HCT116 (cell line): ENCODE measurements at regions not wholly inside any gene's neighbourhood (a gene's known extent, or its start where the extent isn't known, plus 50 kb on each side); places are given as distances from the start of the nearest gene placed in this dataset.

ENCODE experiments used
- ATAC-seq: fragments of 200-7000 bp; cut with Tn5 transposase; 2 replicates; pipeline ENCODE4 v1.9.1; 2020; ENCODE audit warnings: mild to moderate bottlenecking, moderate library complexity
- BruUV-seq: library from RNA; stranded (reverse); fragments of 400-500 nt; replicated peaks from 2 replicates; lab custom pipeline; 2021; lab: Mats Ljungman, UMichigan
- CTCF ChIA-PET: fragments of 300-600 bp; sonication (Branson Sonifier 250); formaldehyde crosslinking; loops from one replicate; lab custom pipeline; 2021; ENCODE audit warnings: antibody characterized with exemption; lab: Charles Lee
- POLR2A ChIA-PET: fragments of 300-600, 350-600 bp; sonication (Branson Sonifier 250); formaldehyde crosslinking; loops from one replicate; lab custom pipeline; 2021; ENCODE audit warnings: antibody characterized with exemption; lab: Charles Lee
- RAD21 ChIA-PET, 2 experiments: fragments of 300-600 bp; sonication (Branson Sonifier 250); formaldehyde crosslinking; loops; one replicate each; lab custom pipeline; 2023; ENCODE audit warnings: low total read pairs in 2 of 2; ENCODE audit not compliant: uncharacterized antibody in 2 of 2, unreplicated experiment in 2 of 2, low non-redundant PET in 1 of 2; lab: Charles Lee
- DNase-seq: peaks from one replicate; pipeline ENCODE4 v3.0.0-alpha.2; 2010; ENCODE audit warnings: low read depth, low spot score
- H2AFZ ChIP-seq: fragments of 200-600 bp; shearing (Covaris generic), sonication (generic); 2 replicates; pipeline ENCODE4 v1.6.1; 2017; ENCODE audit warnings: low read depth, mixed run types, mixed read lengths, antibody characterized with exemption, low read length; ENCODE audit not compliant: poor library complexity, severe bottlenecking
- H3K27ac ChIP-seq: 2 replicates; pipeline ENCODE4 v1.5.1; 2012; ENCODE audit warnings: low read depth, low read length
- H3K27me3 ChIP-seq: fragments of 200-600 bp; sonication (generic); 2 replicates; pipeline ENCODE4 v1.6.1; 2016; ENCODE audit warnings: mixed run types, low read length, mixed read lengths; ENCODE audit not compliant: insufficient read depth
- H3K36me3 ChIP-seq, 2 experiments: fragments of 200-500 bp in 1 of 2; fragments of 200-600 bp in 1 of 2; sonication (Bioruptor generic) in 1 of 2; sonication (generic) in 1 of 2; 2 replicates each; pipeline versions ENCODE4 v1.5.1 to v1.6.1; 2014 to 2016; ENCODE audit warnings: low read length in 2 of 2, inconsistent platforms in 1 of 2, mixed read lengths in 1 of 2, mixed run types in 1 of 2; ENCODE audit not compliant: insufficient read depth in 2 of 2, control insufficient read depth in 1 of 2
- H3K4me1 ChIP-seq, 2 experiments: fragments of 200-600 bp in 1 of 2; sonication (generic) in 1 of 2; 2 replicates each; pipeline versions ENCODE4 v1.5.1 to v1.6.1; 2012 to 2017; ENCODE audit warnings: low read length in 2 of 2, inconsistent platforms in 1 of 2, mild to moderate bottlenecking in 1 of 2, mixed read lengths in 1 of 2, mixed run types in 1 of 2, moderate library complexity in 1 of 2; ENCODE audit not compliant: insufficient read depth in 2 of 2, control insufficient read depth in 1 of 2
- H3K4me2 ChIP-seq: fragments of 200-600 bp; sonication (generic); 2 replicates; pipeline ENCODE4 v1.6.1; 2017; ENCODE audit warnings: mixed run types, low read length, mixed read lengths
- H3K4me3 ChIP-seq, 2 experiments: fragments of 200-600 bp in 1 of 2; sonication (generic) in 1 of 2; replicated peaks in 1 of 2; 2 replicates each; pipeline ENCODE4 v1.5.1; 2011 to 2016; ENCODE audit warnings: low read length in 2 of 2, control low read depth in 1 of 2, low read depth in 1 of 2, mild to moderate bottlenecking in 1 of 2, mixed read lengths in 1 of 2, mixed run types in 1 of 2
- H3K79me2 ChIP-seq: fragments of 200-600 bp; sonication (generic); 2 replicates; pipeline ENCODE4 v1.6.1; 2017; ENCODE audit warnings: mild to moderate bottlenecking, mixed run types, low read length, moderate library complexity, mixed read lengths; ENCODE audit not compliant: insufficient read depth
- H3K9ac ChIP-seq: fragments of 200-600 bp; sonication (generic); 2 replicates; pipeline ENCODE4 v1.6.1; 2016; ENCODE audit warnings: low read length, mixed read lengths
- H3K9me2 ChIP-seq: fragments of 200-600 bp; sonication (generic), shearing (Covaris generic); 2 replicates; pipeline ENCODE4 v1.6.1; 2017; ENCODE audit warnings: mixed run types, mild to moderate bottlenecking, moderate library complexity; ENCODE audit not compliant: insufficient read depth
- H3K9me3 ChIP-seq, 2 experiments: fragments of 200-500 bp in 1 of 2; fragments of 200-600 bp in 1 of 2; sonication (Bioruptor generic) in 1 of 2; sonication (generic) in 1 of 2; 2 replicates each; pipeline ENCODE4 v1.6.1; 2014 to 2017; ENCODE audit warnings: low read length in 2 of 2, mixed read lengths in 2 of 2, inconsistent platforms in 1 of 2, low read depth in 1 of 2, mild to moderate bottlenecking in 1 of 2, mixed run types in 1 of 2, moderate library complexity in 1 of 2; ENCODE audit not compliant: control insufficient read depth in 1 of 2, insufficient read depth in 1 of 2
- H4K20me1 ChIP-seq: fragments of 200-600 bp; sonication (generic), shearing (Covaris generic); 2 replicates; pipeline ENCODE4 v1.6.1; 2017; ENCODE audit warnings: mixed run types, mild to moderate bottlenecking, moderate library complexity; ENCODE audit not compliant: insufficient read depth
- ELF1 ChIP-seq: IDR thresholded peaks from 2 replicates; pipeline ENCODE4 v1.6.1; 2012; ENCODE audit warnings: low read depth, borderline replicate concordance
- FOSL1 ChIP-seq: IDR thresholded peaks from 2 replicates; pipeline ENCODE4 v1.6.1; 2012; ENCODE audit warnings: low read depth
- POLR2AphosphoS5 ChIP-seq: IDR thresholded peaks from 2 replicates; pipeline ENCODE4 v1.6.1; 2011; ENCODE audit warnings: mild to moderate bottlenecking, low read depth, low read length, moderate library complexity
- RAD21 ChIP-seq: IDR thresholded peaks from 2 replicates; pipeline ENCODE4 v1.6.1; 2012; ENCODE audit warnings: low read depth, mild to moderate bottlenecking
- REST ChIP-seq: IDR thresholded peaks from 2 replicates; pipeline ENCODE4 v1.6.1; 2012; ENCODE audit warnings: low read depth
- SRF ChIP-seq: IDR thresholded peaks from 2 replicates; pipeline ENCODE4 v1.6.1; 2012; ENCODE audit warnings: low read depth
- ZBTB33 ChIP-seq: IDR thresholded peaks from 2 replicates; pipeline ENCODE4 v1.6.1; 2011; ENCODE audit warnings: mild to moderate bottlenecking, low read length, moderate library complexity; ENCODE audit not compliant: insufficient replicate concordance; ENCODE audit errors: extremely low read depth
- intact Hi-C: fragments of 100-400 bp; cut with micrococcal nuclease; formaldehyde crosslinking; loops from 2 replicates; pipeline ENCODE4 v1.10.0; 2022

GRCh38 chr20:39643292-39643691 is 681.1 kb downstream of the DHX35 start:
- Histone ChIP-seq H3K4me2 (no peak overlapping the region), H2AFZ (no peak overlapping the region), H4K20me1 (no peaks in the 10 kb centered on the region), H3K36me3 (no peaks in the 10 kb centered on the region), H3K79me2 (no peaks in the 10 kb centered on the region), H3K9me2 (no peaks in the 10 kb centered on the region), H3K27me3 (no peaks in the 10 kb centered on the region)
- DNase-seq = no peak
- BruUV-seq = no TSS peak
- RAD21 ChIA-PET = no interaction called here
- intact Hi-C loops = no loop called here
- POLR2A ChIA-PET = no interaction called here
- TF ChIP-seq POLR2AphosphoS5 (no peak), ZBTB33 (no peak), ELF1 (no peak), RAD21 (no peak), SRF (no peak), FOSL1 (no peak), REST (no peak)
- TF ChIP-seq, all 23 proteins: peak for 0
- CTCF ChIA-PET = no interaction called here
- Histone ChIP-seq H3K27ac (no peak overlapping the region), H3K4me1 (no peaks in the 10 kb centered on the region), H3K9ac (no peak overlapping the region), H3K9me3 (peaks cover 0 to 6% of the 10 kb centered on the region in 2 experiments; a peak in 2 of 4 replicates), H3K4me3 (no peak overlapping the region)
- no peak for ATAC-seq
